ENCODE measurements at regions not wholly inside any gene's neighbourhood (a gene's known extent, or its start where the extent isn't known, plus 50 kb on each side); places are given as distances from the start of the nearest gene placed in this dataset.
"Not testable (repeated sequence)": the region's sequence is repeated elsewhere in the genome, so short reads cannot be mapped to it uniquely, and the experiment has no call there.

GRCh38 chr20:17834804-17835203 is 133.8 kb downstream of the SNX5 start:
- no peak for DNase-seq

- no peak for DNase-seq
Observed at GRCh38 chr20:17833036-17833674, 133.4 kb downstream of the BANF2 start.

- DNase-seq, result no peak
Observed at GRCh38 chr20:17832236-17832915, 132.6 kb downstream of the BANF2 start.

GRCh38 chr20:17828598-17829144 is 128.9 kb downstream of the BANF2 start:
- DNase-seq, result no peak

GRCh38 chr20:17827759-17828559 is 128.2 kb downstream of the BANF2 start:
- DNase-seq, result no peak

- no peak for DNase-seq
Observed at GRCh38 chr20:17827079-17827478, 127.3 kb downstream of the BANF2 start.

GRCh38 chr20:17825960-17826843 is 126.4 kb downstream of the BANF2 start:
- no peak for DNase-seq

GRCh38 chr20:17825252-17825959 is 125.6 kb downstream of the BANF2 start:
- DNase-seq, result no peak

- no peak for DNase-seq
Observed at GRCh38 chr20:17824676-17825251, 125.0 kb downstream of the BANF2 start.

GRCh38 chr20:17823409-17824144 is 123.8 kb downstream of the BANF2 start:
- DNase-seq, result no peak

- no peak for DNase-seq
Observed at GRCh38 chr20:17822540-17823408, 123.0 kb downstream of the BANF2 start.

- DNase-seq, result no peak
Observed at GRCh38 chr20:17822039-17822438, 122.3 kb downstream of the BANF2 start.

GRCh38 chr20:17821606-17822005 is 121.8 kb downstream of the BANF2 start:
- DNase-seq, result not testable (repeated sequence)

GRCh38 chr20:17819395-17820093 is 119.8 kb downstream of the BANF2 start:
- no peak for DNase-seq

- DNase-seq, result no peak
Observed at GRCh38 chr20:17818187-17818586, 118.4 kb downstream of the BANF2 start.

- no peak for DNase-seq
Observed at GRCh38 chr20:17816804-17817587, 117.2 kb downstream of the BANF2 start.

- no peak for DNase-seq
Observed at GRCh38 chr20:17811628-17811965, 111.8 kb downstream of the BANF2 start.

All from activated gamma-delta T cell treated with Interleukin-2 at 50 U/mL for 16 hours (primary cell).